Kidney epithelial cell (primary cell): ENCODE measurements at regions not wholly inside any gene's neighbourhood (a gene's known extent, or its start where the extent isn't known, plus 50 kb on each side); places are given as distances from the start of the nearest gene placed in this dataset.

Source experiments
- DNase-seq: peaks from one replicate; pipeline ENCODE4 v3.0.0-alpha.2; 2010; ENCODE audit warnings: low read depth
- H3K27me3 ChIP-seq: 2 replicates; pipeline ENCODE4 v1.6.0; 2011; ENCODE audit warnings: low read length; ENCODE audit not compliant: control insufficient read depth, insufficient read depth
- H3K36me3 ChIP-seq: 2 replicates; pipeline ENCODE4 v1.5.1; 2011; ENCODE audit warnings: low read length; ENCODE audit not compliant: control insufficient read depth, insufficient read depth
- H3K4me3 ChIP-seq: 2 replicates; pipeline ENCODE4 v1.5.1; 2011; ENCODE audit warnings: low read depth, mild to moderate bottlenecking, control low read depth, low read length
- CTCF ChIP-seq: IDR thresholded peaks from 2 replicates; pipeline ENCODE4 v1.5.1; 2011; ENCODE audit warnings: mild to moderate bottlenecking, moderate library complexity, low read length, control low read depth, inconsistent platforms; ENCODE audit not compliant: insufficient read depth, poor library complexity, severe bottlenecking

DNA sequence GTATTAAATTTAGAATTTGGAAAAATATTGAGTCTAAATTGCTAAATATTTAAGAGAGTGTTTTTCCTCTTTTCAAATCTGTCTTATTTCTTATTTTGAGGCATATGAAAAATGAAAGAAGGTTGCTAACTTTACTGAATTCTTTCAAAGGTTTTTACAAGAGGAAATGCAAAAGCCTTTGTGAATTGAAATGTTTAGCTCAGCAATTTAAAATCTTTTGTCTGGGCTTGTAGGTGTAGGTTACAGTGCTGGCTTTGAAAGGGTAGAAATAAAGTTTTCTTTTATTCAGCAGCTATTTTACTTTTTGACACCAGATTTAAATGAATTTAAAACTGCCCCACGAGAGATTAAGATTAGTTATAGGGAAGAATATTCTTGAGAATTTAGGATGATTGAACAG, 192.0 kb downstream of the CDH7 start:
- H3K36me3 ChIP-seq, result no peaks in the 10 kb centered on the region
- no peak overlapping the region for H3K4me3 ChIP-seq
- DNase-seq, result no peak
- H3K27me3 ChIP-seq, result no peaks in the 10 kb centered on the region
- TF ChIP-seq CTCF, result no peak

GRCh38 chr18:65942104-65942503, 191.3 kb downstream of the CDH7 start:
- DNase-seq, result no peak
- Histone ChIP-seq H3K4me3 (no peak overlapping the region), H3K36me3 (no peaks in the 10 kb centered on the region), H3K27me3 (no peaks in the 10 kb centered on the region)
- no peak for TF ChIP-seq CTCF

GRCh38 chr18:65941482-65941881, 190.7 kb downstream of the CDH7 start:
- DNase-seq, result no peak
- TF ChIP-seq CTCF, result no peak
- H3K27me3 ChIP-seq, result no peaks in the 10 kb centered on the region
- no peaks in the 10 kb centered on the region for H3K36me3 ChIP-seq
- no peak overlapping the region for H3K4me3 ChIP-seq
